Fibroblast of mammary gland (primary cell): ENCODE measurements at regions not wholly inside any gene's neighbourhood (a gene's known extent, or its start where the extent isn't known, plus 50 kb on each side); places are given as distances from the start of the nearest gene placed in this dataset.

Experiments used
- DNase-seq: peaks from one replicate; pipeline ENCODE4 v3.0.0-alpha.2; 2010; ENCODE audit warnings: low read depth
- H3K4me3 ChIP-seq: 2 replicates; pipeline ENCODE4 v1.5.1; 2011; ENCODE audit warnings: low read depth, mild to moderate bottlenecking, low read length, moderate library complexity; ENCODE audit not compliant: control insufficient read depth
- CTCF ChIP-seq: conservative IDR thresholded peaks from 2 replicates; pipeline ENCODE4 v1.5.1; 2011; ENCODE audit warnings: low read depth, low read length, inconsistent platforms; ENCODE audit not compliant: control insufficient read depth, insufficient read depth

GRCh38 chr1:34380526-34381124 lies 203.9 kb downstream of the C1orf94 start:
- no peak for TF ChIP-seq CTCF
- H3K4me3 ChIP-seq = no peak overlapping the region
- DNase-seq = no peak

- no peak overlapping the region for H3K4me3 ChIP-seq
- no peak for TF ChIP-seq CTCF
- DNase-seq = no peak
Observed at GRCh38 chr1:34389974-34390373, 213.3 kb downstream of the C1orf94 start.

- DNase-seq = no peak
- no peak overlapping the region for H3K4me3 ChIP-seq
- TF ChIP-seq CTCF = no peak
Observed at GRCh38 chr1:34396042-34396441, 219.3 kb downstream of the C1orf94 start.

- no peak for TF ChIP-seq CTCF
- DNase-seq = no peak
- no peak overlapping the region for H3K4me3 ChIP-seq
Observed at GRCh38 chr1:34398241-34398915, 221.7 kb downstream of the C1orf94 start.

GRCh38 chr1:34398916-34399275 lies 222.2 kb downstream of the C1orf94 start:
- TF ChIP-seq CTCF = no peak
- DNase-seq = no peak

GRCh38 chr1:34400675-34401074 lies 224.0 kb downstream of the C1orf94 start:
- TF ChIP-seq CTCF = no peak
- no peak overlapping the region for H3K4me3 ChIP-seq
- DNase-seq = no peak

More at GRCh38 chr1:34398916-34399275, 222.2 kb downstream of the C1orf94 start:
- no peak overlapping the region for H3K4me3 ChIP-seq
